T-helper 17 cell (primary cell): ENCODE measurements at regions not wholly inside any gene's neighbourhood (a gene's known extent, or its start where the extent isn't known, plus 50 kb on each side); places are given as distances from the start of the nearest gene placed in this dataset.
"Not testable (repeated sequence)": the region's sequence is repeated elsewhere in the genome, so short reads cannot be mapped to it uniquely, and the experiment has no call there.

ENCODE experiments used
- ATAC-seq: fragments of 150-1000 bp; cut with Tn5 transposase; 2 replicates; pipeline ENCODE4 v1.10.0; 2021; ENCODE audit warnings: mild to moderate bottlenecking, moderate library complexity
- DNase-seq, 3 donors: peaks; one replicate each; pipeline versions ENCODE4 v3.0.0 to v3.0.0-alpha.2; 2020 to 2021
- H3K9me3 ChIP-seq: one replicate; pipeline ENCODE4 v1.7.0; 2013; ENCODE audit warnings: low read length, mild to moderate bottlenecking; ENCODE audit not compliant: control insufficient read depth, poor library complexity, severe bottlenecking
- H3K27ac Mint-ChIP-seq: one replicate; pipeline ENCODE4 v1.8.0; 2022; ENCODE audit warnings: mild to moderate bottlenecking, moderate library complexity, mixed read lengths
- H3K27me3 Mint-ChIP-seq: one replicate; pipeline ENCODE4 v1.8.0; 2022; ENCODE audit warnings: mixed read lengths
- H3K36me3 Mint-ChIP-seq: one replicate; pipeline ENCODE4 v1.8.0; 2022; ENCODE audit warnings: low read depth, mixed read lengths
- H3K4me1 Mint-ChIP-seq: one replicate; pipeline ENCODE4 v1.8.0; 2022; ENCODE audit warnings: mild to moderate bottlenecking, mixed read lengths
- H3K4me3 Mint-ChIP-seq: one replicate; pipeline ENCODE4 v1.8.0; 2022; ENCODE audit warnings: mild to moderate bottlenecking, moderate library complexity, mixed read lengths

- Mint-ChIP-seq H3K4me1 (no peaks in the 10 kb centered on the region), H3K36me3 (no peaks in the 10 kb centered on the region), H3K27ac (no peak overlapping the region), H3K4me3 (no peak overlapping the region), H3K27me3 (no peaks in the 10 kb centered on the region)
- H3K9me3 ChIP-seq: no peaks in the 10 kb centered on the region
- no peak for DNase-seq
- no peak for ATAC-seq
These were observed 178.1 kb upstream of the PBX1 start for GRCh38 chr1:164380893-164381292.

- Mint-ChIP-seq H3K36me3 (no peaks in the 10 kb centered on the region), H3K4me1 (no peaks in the 10 kb centered on the region), H3K4me3 (no peak overlapping the region), H3K27ac (no peak overlapping the region), H3K27me3 (no peaks in the 10 kb centered on the region)
- DNase-seq (no peak), ATAC-seq (no peak)
- no peaks in the 10 kb centered on the region for H3K9me3 ChIP-seq
These were observed 176.6 kb upstream of the PBX1 start for GRCh38 chr1:164382384-164382783.

- Mint-ChIP-seq H3K27me3 (no peaks in the 10 kb centered on the region), H3K4me3 (no peak overlapping the region), H3K36me3 (no peaks in the 10 kb centered on the region), H3K27ac (no peak overlapping the region), H3K4me1 (no peaks in the 10 kb centered on the region)
- no peaks in the 10 kb centered on the region for H3K9me3 ChIP-seq
- no peak for ATAC-seq
- no peak for DNase-seq
These were observed 174.7 kb upstream of the PBX1 start for GRCh38 chr1:164384262-164384661.

GRCh38 chr1:164417016-164417704, 141.8 kb upstream of the PBX1 start:
- Mint-ChIP-seq H3K27me3 (no peaks in the 10 kb centered on the region), H3K36me3 (no peaks in the 10 kb centered on the region), H3K4me3 (no peak overlapping the region), H3K4me1 (no peaks in the 10 kb centered on the region), H3K27ac (no peak overlapping the region)
- H3K9me3 ChIP-seq: no peaks in the 10 kb centered on the region
- DNase-seq (no peak), ATAC-seq (no peak)

DNA sequence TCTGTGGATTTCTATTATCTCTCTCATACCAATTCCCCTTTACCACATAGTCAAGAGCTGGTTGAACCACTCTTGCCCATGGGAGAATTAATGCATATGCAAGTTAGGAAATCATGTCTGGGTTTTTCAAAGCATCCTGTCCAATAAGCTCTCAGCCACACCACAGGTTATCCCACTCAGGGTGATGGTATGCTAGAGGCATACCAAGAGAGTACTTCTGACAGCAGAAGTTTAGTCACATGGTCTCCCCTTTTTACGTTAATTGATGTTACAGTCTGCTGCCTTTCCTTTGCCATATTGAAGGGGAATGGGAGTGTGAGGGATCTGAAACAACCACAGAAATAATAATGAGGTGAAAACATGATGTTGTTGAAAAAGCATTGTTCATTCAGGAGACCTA, 135.8 kb upstream of the PBX1 start:
- H3K4me1 Mint-ChIP-seq: no peaks in the 10 kb centered on the region
- ATAC-seq: no peak
- H3K36me3 Mint-ChIP-seq: no peaks in the 10 kb centered on the region
- no peak overlapping the region for H3K4me3 Mint-ChIP-seq
- H3K27me3 Mint-ChIP-seq: no peaks in the 10 kb centered on the region
- no peak for DNase-seq
- H3K9me3 ChIP-seq: no peaks in the 10 kb centered on the region
- no peak overlapping the region for H3K27ac Mint-ChIP-seq

DNA sequence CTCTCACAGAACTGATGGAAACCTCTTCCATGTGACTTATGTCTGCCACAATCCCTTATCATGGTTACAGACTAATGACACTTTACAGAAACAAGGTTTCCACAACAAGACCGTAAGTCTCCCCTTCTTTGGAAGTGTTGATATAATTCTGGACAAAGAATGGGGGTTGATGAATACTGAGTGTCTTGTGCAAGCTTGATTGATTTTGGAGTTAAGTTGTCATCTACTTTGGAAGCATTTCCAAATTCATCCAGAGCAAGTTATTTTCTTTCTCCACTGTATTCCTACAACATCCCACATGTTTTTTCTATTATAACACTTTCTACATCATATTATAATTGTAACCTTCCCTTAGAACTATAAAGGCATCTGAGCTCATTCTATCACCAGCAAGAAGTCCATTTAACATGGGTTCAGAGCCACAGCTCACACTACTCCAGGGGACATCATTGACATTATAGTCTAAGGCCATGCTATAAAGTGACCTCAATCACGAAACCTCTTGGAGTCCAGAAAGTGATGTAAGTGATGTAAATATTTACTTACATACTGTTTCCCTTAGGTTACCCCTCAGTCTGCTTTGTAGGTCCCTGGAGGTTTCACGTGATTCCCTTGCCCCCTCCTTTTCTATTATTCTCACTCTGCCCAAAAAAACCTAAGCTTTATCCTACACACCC, 125.7 kb upstream of the PBX1 start:
- DNase-seq (no peak), ATAC-seq (no peak)
- no peaks in the 10 kb centered on the region for H3K36me3 Mint-ChIP-seq
- no peak overlapping the region for H3K4me3 Mint-ChIP-seq
- H3K4me1 Mint-ChIP-seq: no peaks in the 10 kb centered on the region
- H3K27me3 Mint-ChIP-seq: no peaks in the 10 kb centered on the region
- H3K27ac Mint-ChIP-seq: no peak overlapping the region
- H3K9me3 ChIP-seq: no peaks in the 10 kb centered on the region

GRCh38 chr1:164433818-164434170, 125.2 kb upstream of the PBX1 start:
- Mint-ChIP-seq H3K4me1 (no peaks in the 10 kb centered on the region), H3K27ac (no peak overlapping the region), H3K4me3 (no peak overlapping the region), H3K36me3 (no peaks in the 10 kb centered on the region), H3K27me3 (no peaks in the 10 kb centered on the region)
- H3K9me3 ChIP-seq: no peaks in the 10 kb centered on the region
- DNase-seq (no peak), ATAC-seq (no peak)

GRCh38 chr1:164440232-164440631, 118.8 kb upstream of the PBX1 start:
- no peaks in the 10 kb centered on the region for H3K27me3 Mint-ChIP-seq
- H3K4me1 Mint-ChIP-seq: no peaks in the 10 kb centered on the region
- no peaks in the 10 kb centered on the region for H3K36me3 Mint-ChIP-seq
- no peak overlapping the region for H3K4me3 Mint-ChIP-seq
- no peak overlapping the region for H3K27ac Mint-ChIP-seq
- ATAC-seq: no peak
- no peak for DNase-seq
- no peaks in the 10 kb centered on the region for H3K9me3 ChIP-seq

DNA sequence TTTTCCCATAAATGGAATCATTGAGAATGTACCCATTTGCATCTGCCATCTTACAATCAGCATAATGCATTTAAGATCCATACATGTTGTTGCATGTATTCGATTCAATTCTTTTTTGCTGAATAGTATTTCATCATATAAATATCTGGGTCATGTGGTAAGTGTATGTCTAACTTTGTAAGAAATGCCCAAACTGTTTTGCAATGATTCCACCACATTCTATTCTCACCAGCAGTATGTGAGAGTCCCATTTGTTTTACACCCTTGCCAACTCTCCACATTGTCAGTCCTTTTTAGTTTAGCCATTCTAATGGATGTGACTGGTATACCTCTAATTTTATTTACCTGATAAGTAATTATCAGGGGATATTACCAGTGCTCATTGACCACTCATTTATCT, 115.8 kb upstream of the PBX1 start:
- no peaks in the 10 kb centered on the region for H3K36me3 Mint-ChIP-seq
- H3K27ac Mint-ChIP-seq: no peak overlapping the region

GRCh38 chr1:164443836-164444235, 115.1 kb upstream of the PBX1 start:
- H3K9me3 ChIP-seq: no peaks in the 10 kb centered on the region
- Mint-ChIP-seq H3K27me3 (no peaks in the 10 kb centered on the region), H3K36me3 (no peaks in the 10 kb centered on the region), H3K4me3 (no peak overlapping the region), H3K27ac (no peak overlapping the region), H3K4me1 (no peaks in the 10 kb centered on the region)
- ATAC-seq (no peak), DNase-seq (no peak)

More for the DNA sequence above, 115.8 kb upstream of the PBX1 start:
- no peaks in the 10 kb centered on the region for H3K4me1 Mint-ChIP-seq
- DNase-seq (no peak), ATAC-seq (no peak)
- H3K27me3 Mint-ChIP-seq: no peaks in the 10 kb centered on the region
- H3K9me3 ChIP-seq: no peaks in the 10 kb centered on the region
- H3K4me3 Mint-ChIP-seq: no peak overlapping the region

GRCh38 chr1:164446020-164446419, 113.0 kb upstream of the PBX1 start:
- DNase-seq: no peak
- H3K27me3 Mint-ChIP-seq: no peaks in the 10 kb centered on the region

GRCh38 chr1:164452549-164452948, 106.4 kb upstream of the PBX1 start:
- Mint-ChIP-seq H3K27me3 (no peaks in the 10 kb centered on the region), H3K36me3 (no peaks in the 10 kb centered on the region), H3K4me3 (no peak overlapping the region), H3K4me1 (no peaks in the 10 kb centered on the region), H3K27ac (no peak overlapping the region)
- ATAC-seq (no peak), DNase-seq (no peak)
- H3K9me3 ChIP-seq: no peaks in the 10 kb centered on the region

More at GRCh38 chr1:164446020-164446419, 113.0 kb upstream of the PBX1 start:
- Mint-ChIP-seq H3K36me3 (no peaks in the 10 kb centered on the region), H3K4me1 (no peaks in the 10 kb centered on the region), H3K27ac (no peak overlapping the region), H3K4me3 (no peak overlapping the region)
- no peaks in the 10 kb centered on the region for H3K9me3 ChIP-seq
- ATAC-seq: no peak

- ATAC-seq: no peak
- Mint-ChIP-seq H3K36me3 (no peaks in the 10 kb centered on the region), H3K4me1 (no peaks in the 10 kb centered on the region), H3K4me3 (no peak overlapping the region), H3K27me3 (no peaks in the 10 kb centered on the region), H3K27ac (no peak overlapping the region)
- H3K9me3 ChIP-seq: no peaks in the 10 kb centered on the region
- DNase-seq: no peak
These were observed 102.7 kb upstream of the PBX1 start for GRCh38 chr1:164456272-164456671.

- not testable (repeated sequence) for H3K36me3 Mint-ChIP-seq, H3K27ac Mint-ChIP-seq, ATAC-seq, H3K4me3 Mint-ChIP-seq, DNase-seq, H3K4me1 Mint-ChIP-seq, H3K9me3 ChIP-seq, H3K27me3 Mint-ChIP-seq
These were observed 99.8 kb upstream of the PBX1 start for GRCh38 chr1:164459176-164459575.
